Fibroblast of lung (primary cell): ENCODE measurements at regions not wholly inside any gene's neighbourhood (a gene's known extent, or its start where the extent isn't known, plus 50 kb on each side); places are given as distances from the start of the nearest gene placed in this dataset.

ENCODE experiments used
- CTCF ChIP-seq, 2 donors: IDR thresholded peaks in 1 of 2; conservative IDR thresholded peaks in 1 of 2; 1 replicate in 1 of 2; 2 replicates in 1 of 2; pipeline ENCODE4 v1.5.1; 2011 to 2012; ENCODE audit warnings: low read length in 2 of 2, control low read depth in 1 of 2, inconsistent platforms in 1 of 2, low read depth in 1 of 2, mild to moderate bottlenecking in 1 of 2
- EZH2 ChIP-seq: IDR thresholded peaks from 2 replicates; pipeline ENCODE4 v1.5.1; 2012; ENCODE audit warnings: low read length, control low read depth, mild to moderate bottlenecking; ENCODE audit errors: missing control alignments

DNA sequence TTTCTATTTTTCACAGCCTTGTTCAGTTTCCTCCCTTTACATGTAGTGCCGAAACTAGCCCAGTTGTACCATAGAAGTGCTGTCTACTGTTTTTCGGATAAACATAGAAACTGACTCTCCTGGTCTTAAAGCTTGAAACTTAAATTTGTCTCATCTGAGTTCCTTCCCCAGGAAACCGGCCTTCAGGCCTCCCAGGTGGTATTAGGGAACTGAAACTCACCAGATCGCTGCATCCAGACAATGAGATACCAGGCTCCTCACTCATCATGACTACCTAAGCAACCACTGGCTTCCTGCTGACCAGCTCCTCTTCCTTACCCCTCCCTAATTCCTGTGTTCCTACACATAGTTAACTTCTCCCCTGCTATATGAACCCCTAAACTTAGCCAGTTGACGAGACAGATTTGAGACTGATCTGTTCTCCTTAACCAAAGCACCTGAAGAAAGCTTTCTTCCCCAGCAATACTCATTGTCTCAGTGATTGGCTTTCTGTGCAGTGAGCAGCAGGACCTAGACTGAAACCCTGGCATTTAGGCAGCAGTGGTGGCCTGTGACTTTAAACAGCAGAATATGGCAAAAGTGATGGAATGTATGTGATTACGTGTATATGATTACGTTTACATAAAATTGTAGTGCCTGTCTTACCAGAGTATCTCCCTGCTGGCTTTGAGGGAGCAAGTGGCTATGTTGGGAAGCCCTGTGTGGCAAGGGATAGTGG lies 959.1 kb upstream of the LCORL start:
- TF ChIP-seq CTCF (conservative IDR thresholded peaks at IDR 0.05 in 1 of 2, IDR thresholded peaks at IDR 0.05 in 1 of 2; ENCODE audit: low read depth in 1 of 2, low read length in 2 of 2) (no peak), EZH2 (no peak)
